Endothelial cell of umbilical vein (primary cell): ENCODE measurements at regions not wholly inside any gene's neighbourhood (a gene's known extent, or its start where the extent isn't known, plus 50 kb on each side); places are given as distances from the start of the nearest gene placed in this dataset.
"Not testable (repeated sequence)": the region's sequence is repeated elsewhere in the genome, so short reads cannot be mapped to it uniquely, and the experiment has no call there.

Source experiments
- CTCF ChIP-seq, 2 donors: IDR thresholded peaks; 1 replicate in 1 of 2; 2 replicates in 1 of 2; pipeline ENCODE4 v1.5.1; 2011; ENCODE audit warnings: low read length in 2 of 2, mild to moderate bottlenecking in 2 of 2, moderate library complexity in 2 of 2, control low read depth in 1 of 2, inconsistent platforms in 1 of 2, low read depth in 1 of 2; ENCODE audit not compliant: insufficient read depth in 1 of 2; ENCODE audit errors: extremely low read depth in 1 of 2
- EZH2 ChIP-seq: IDR thresholded peaks from 2 replicates; pipeline ENCODE4 v1.6.1; 2012; ENCODE audit warnings: borderline replicate concordance, low read depth, mild to moderate bottlenecking, moderate library complexity, low read length, inconsistent platforms; ENCODE audit not compliant: severe bottlenecking
- GATA2 ChIP-seq: IDR thresholded peaks from 2 replicates; pipeline ENCODE4 v1.7.0; 2011; ENCODE audit warnings: low read depth, mild to moderate bottlenecking, moderate library complexity, mixed read lengths, low read length; ENCODE audit not compliant: insufficient read length, insufficient read depth
- JUN ChIP-seq: IDR thresholded peaks from 2 replicates; pipeline ENCODE4 v1.6.1; 2011; ENCODE audit warnings: borderline replicate concordance, low read depth; ENCODE audit not compliant: insufficient read length, insufficient read depth
- MAX ChIP-seq: IDR thresholded peaks from 2 replicates; pipeline ENCODE4 v1.6.1; 2011; ENCODE audit not compliant: insufficient read depth, insufficient read length
- MYC ChIP-seq: IDR thresholded peaks from one replicate; pipeline ENCODE4 v1.6.1; 2011; ENCODE audit warnings: mild to moderate bottlenecking, low read depth, low read length
- POLR2A ChIP-seq: IDR thresholded peaks from 2 replicates; pipeline ENCODE4 v1.6.1; 2012; ENCODE audit warnings: low read depth, mild to moderate bottlenecking, control low read depth, low read length
- POLR2AphosphoS5 ChIP-seq: IDR thresholded peaks from 2 replicates; pipeline ENCODE4 v1.6.1; 2012; ENCODE audit warnings: low read depth, mild to moderate bottlenecking, control low read depth, low read length, moderate library complexity; ENCODE audit not compliant: insufficient read depth

- not testable (repeated sequence) for TF ChIP-seq POLR2AphosphoS5; CTCF (IDR thresholded peaks at IDR 0.05; ENCODE audit: extremely low read depth in 1 of 2, insufficient read depth in 1 of 2, low read depth in 1 of 2, low read length in 2 of 2); POLR2A; MYC; MAX; EZH2; JUN; GATA2
Observed at GRCh38 chr16:16521239-16522002, 142.5 kb downstream of the NPIPA7 start.
